CMK (cell line): ENCODE measurements at regions not wholly inside any gene's neighbourhood (a gene's known extent, or its start where the extent isn't known, plus 50 kb on each side); places are given as distances from the start of the nearest gene placed in this dataset.
"Not testable (repeated sequence)": the region's sequence is repeated elsewhere in the genome, so short reads cannot be mapped to it uniquely, and the experiment has no call there.

Experiments used
- DNase-seq: peaks from one replicate; pipeline ENCODE4 v3.0.0-alpha.2; 2010; ENCODE audit warnings: low read depth

GRCh38 chr1:181257117-181257516 lies 168.6 kb downstream of the IER5 start:
- no peak for DNase-seq

GRCh38 chr1:181259026-181259745 lies 170.7 kb downstream of the IER5 start:
- DNase-seq: no peak

GRCh38 chr1:181260271-181260670 lies 171.8 kb downstream of the IER5 start:
- no peak for DNase-seq

- no peak for DNase-seq
Observed at GRCh38 chr1:181260994-181261393, 172.5 kb downstream of the IER5 start.

GRCh38 chr1:181262069-181262468 lies 173.6 kb downstream of the IER5 start:
- no peak for DNase-seq

- DNase-seq: no peak
Observed at GRCh38 chr1:181263444-181263843, 174.9 kb downstream of the IER5 start.

- no peak for DNase-seq
Observed at GRCh38 chr1:181264821-181265220, 176.3 kb downstream of the IER5 start.

- no peak for DNase-seq
Observed at GRCh38 chr1:181284978-181285377, 196.5 kb downstream of the IER5 start.

- no peak for DNase-seq
Observed at GRCh38 chr1:181295217-181295616, 188.1 kb upstream of the CACNA1E start.

- DNase-seq: no peak
Observed at GRCh38 chr1:181296180-181296579, 187.1 kb upstream of the CACNA1E start.

- DNase-seq: no peak
Observed at GRCh38 chr1:181308098-181308497, 175.2 kb upstream of the CACNA1E start.

GRCh38 chr1:181310560-181310959 lies 172.8 kb upstream of the CACNA1E start:
- no peak for DNase-seq

- DNase-seq: no peak
Observed at GRCh38 chr1:181312946-181313345, 170.4 kb upstream of the CACNA1E start.

GRCh38 chr1:181313466-181313865 lies 169.9 kb upstream of the CACNA1E start:
- no peak for DNase-seq

GRCh38 chr1:181314010-181314409 lies 169.3 kb upstream of the CACNA1E start:
- no peak for DNase-seq

- no peak for DNase-seq
Observed at GRCh38 chr1:181314959-181315358, 168.4 kb upstream of the CACNA1E start.

- no peak for DNase-seq
Observed at GRCh38 chr1:181317261-181317930, 165.9 kb upstream of the CACNA1E start.

- DNase-seq: no peak
Observed at GRCh38 chr1:181318022-181318857, 165.1 kb upstream of the CACNA1E start.

GRCh38 chr1:181318858-181319235 lies 164.5 kb upstream of the CACNA1E start:
- no peak for DNase-seq

GRCh38 chr1:181319907-181320306 lies 163.4 kb upstream of the CACNA1E start:
- DNase-seq: no peak

GRCh38 chr1:181324797-181325616 lies 158.3 kb upstream of the CACNA1E start:
- DNase-seq: no peak

- DNase-seq: not testable (repeated sequence)
Observed at GRCh38 chr1:181325765-181326164, 157.6 kb upstream of the CACNA1E start.
